DMS 273 (cell line): ENCODE measurements at regions not wholly inside any gene's neighbourhood (a gene's known extent, or its start where the extent isn't known, plus 50 kb on each side); places are given as distances from the start of the nearest gene placed in this dataset.
"Not testable (repeated sequence)": the region's sequence is repeated elsewhere in the genome, so short reads cannot be mapped to it uniquely, and the experiment has no call there.

ENCODE experiments used
- DNase-seq: peaks from one replicate; lab custom pipeline; 2025; ENCODE audit not compliant: unreplicated experiment; lab: John Stamatoyannopoulos, UW

GRCh38 chr12:115375186-115375991 is 691.4 kb upstream of the TBX3 start:
- DNase-seq = no peak

- DNase-seq = no peak
Measured at GRCh38 chr12:115374480-115375185, 690.7 kb upstream of the TBX3 start.

- no peak for DNase-seq
Measured at GRCh38 chr12:115371711-115372110, 687.7 kb upstream of the TBX3 start.

- no peak for DNase-seq
Measured at GRCh38 chr12:115370650-115371049, 686.7 kb upstream of the TBX3 start.

- DNase-seq = no peak
Measured at GRCh38 chr12:115370207-115370606, 686.2 kb upstream of the TBX3 start.

GRCh38 chr12:115366277-115366676 is 682.3 kb upstream of the TBX3 start:
- DNase-seq = not testable (repeated sequence)

- DNase-seq = not testable (repeated sequence)
Measured at GRCh38 chr12:115365765-115366164, 681.8 kb upstream of the TBX3 start.

GRCh38 chr12:115364921-115365320 is 680.9 kb upstream of the TBX3 start:
- DNase-seq = no peak

GRCh38 chr12:115362339-115362976 is 678.5 kb upstream of the TBX3 start:
- DNase-seq = no peak

- DNase-seq = no peak
Measured at GRCh38 chr12:115357681-115358080, 673.7 kb upstream of the TBX3 start.

- DNase-seq = no peak
Measured at GRCh38 chr12:115355301-115355700, 671.3 kb upstream of the TBX3 start.

- no peak for DNase-seq
Measured at GRCh38 chr12:115354007-115354890, 670.3 kb upstream of the TBX3 start.

- DNase-seq = no peak
Measured at GRCh38 chr12:115353467-115353866, 669.5 kb upstream of the TBX3 start.

GRCh38 chr12:115351514-115352077 is 667.6 kb upstream of the TBX3 start:
- no peak for DNase-seq

- no peak for DNase-seq
Measured at GRCh38 chr12:115349711-115350110, 665.7 kb upstream of the TBX3 start.

- DNase-seq = no peak
Measured at GRCh38 chr12:115348301-115348700, 664.3 kb upstream of the TBX3 start.

- DNase-seq = no peak
Measured at GRCh38 chr12:115343601-115344000, 659.6 kb upstream of the TBX3 start.

GRCh38 chr12:115343008-115343407 is 659.0 kb upstream of the TBX3 start:
- DNase-seq = no peak

GRCh38 chr12:115341442-115341841 is 657.5 kb upstream of the TBX3 start:
- DNase-seq = no peak

GRCh38 chr12:115338566-115339294 is 654.8 kb upstream of the TBX3 start:
- DNase-seq = no peak
